ENCODE measurements at regions not wholly inside any gene's neighbourhood (a gene's known extent, or its start where the extent isn't known, plus 50 kb on each side); places are given as distances from the start of the nearest gene placed in this dataset.

- DNase-seq (ENCODE audit: low spot score) (peak; percentile 63), ATAC-seq (peak; percentile 97)
- H3K27me3 Mint-ChIP-seq (ENCODE audit: low read depth), result peaks cover 3% of the 10 kb centered on the region; the same call in 1 of the 2 replicates
- CTCF ChIA-PET, result interaction anchor here (0.5 to 1.7 kb wide), 19 partner anchors 9 to 1527 kb away, joined by 3 to 11 read pairs (median 3); partner anchors contain the start of gene GMPR
- H3K4me1 Mint-ChIP-seq, result peaks cover 32% of the 10 kb centered on the region
- H3K27ac Mint-ChIP-seq, result no peak overlapping the region
- H3K36me3 Mint-ChIP-seq, result no peaks in the 10 kb centered on the region
- TF ChIP-seq CTCF (IDR thresholded peaks at IDR 0.05), result peak; percentile 46; the same call in 1 of the 2 replicates
- TF ChIP-seq NR3C1 (CRISPR knock-in tag; conservative IDR thresholded peaks at IDR 0.05; ENCODE audit: low read depth), result no peak
- H3K9me3 Mint-ChIP-seq, result no peaks in the 10 kb centered on the region
- H3K4me3 Mint-ChIP-seq, result no peak overlapping the region
- POLR2A ChIA-PET, result no interaction called here
Measured at GRCh38 chr6:14711056-14711703, 534.7 kb upstream of the JARID2 start.

- peaks cover 30% of the 10 kb centered on the region for H3K4me1 Mint-ChIP-seq
- peaks cover 3% of the 10 kb centered on the region; the same call in 1 of the 2 replicates for H3K27me3 Mint-ChIP-seq (ENCODE audit: low read depth)
- no peaks in the 10 kb centered on the region for H3K9me3 Mint-ChIP-seq
- DNase-seq (ENCODE audit: low spot score) (no peak), ATAC-seq (no peak)
- no peak overlapping the region for H3K4me3 Mint-ChIP-seq
- ChIA-PET POLR2A (no interaction called here), CTCF (interaction anchor here (0.5 to 1.7 kb wide), 17 partner anchors 10 to 1526 kb away, joined by 3 to 11 read pairs (median 3); partner anchors contain the start of gene GMPR)
- no peak overlapping the region for H3K27ac Mint-ChIP-seq
- TF ChIP-seq MXD4 (CRISPR knock-in tag; IDR thresholded peaks at IDR 0.05; ENCODE audit: borderline replicate concordance), result no peak
- no peak for TF ChIP-seq ZBTB21 (CRISPR knock-in tag; IDR thresholded peaks at IDR 0.05; ENCODE audit: borderline replicate concordance)
- TF ChIP-seq TCF7 (CRISPR knock-in tag; IDR thresholded peaks at IDR 0.05; ENCODE audit: low read depth), result no peak
- TF ChIP-seq E2F4 (CRISPR knock-in tag; IDR thresholded peaks at IDR 0.05; ENCODE audit: borderline replicate concordance, low read depth), result no peak
- no peak for TF ChIP-seq IRF2 (CRISPR knock-in tag; IDR thresholded peaks at IDR 0.05; ENCODE audit: borderline replicate concordance, low read depth)
- TF ChIP-seq HMGXB4 (CRISPR knock-in tag; IDR thresholded peaks at IDR 0.05), result no peak
- TF ChIP-seq ZNF512 (CRISPR knock-in tag; IDR thresholded peaks at IDR 0.05; ENCODE audit: borderline replicate concordance), result no peak
- no peak for TF ChIP-seq TP53 (CRISPR knock-in tag; IDR thresholded peaks at IDR 0.05)
- no peak for TF ChIP-seq ZNF425 (CRISPR knock-in tag; conservative IDR thresholded peaks at IDR 0.05)
- TF ChIP-seq NFYB (CRISPR knock-in tag; conservative IDR thresholded peaks at IDR 0.05; ENCODE audit: low read depth), result no peak
- no peak for TF ChIP-seq E2F5 (CRISPR knock-in tag; IDR thresholded peaks at IDR 0.05)
- TF ChIP-seq SMAD4 (CRISPR knock-in tag; IDR thresholded peaks at IDR 0.05), result no peak
- TF ChIP-seq NR3C1 (CRISPR knock-in tag; conservative IDR thresholded peaks at IDR 0.05; ENCODE audit: low read depth), result no peak
- no peaks in the 10 kb centered on the region for H3K36me3 Mint-ChIP-seq
Measured at GRCh38 chr6:14711704-14712379, 534.0 kb upstream of the JARID2 start.
